H1 (cell line): ENCODE measurements at regions not wholly inside any gene's neighbourhood (a gene's known extent, or its start where the extent isn't known, plus 50 kb on each side); places are given as distances from the start of the nearest gene placed in this dataset.

Source experiments
- CTCF ChIA-PET: fragments of 300-600 bp; sonication (Branson Sonifier 250); formaldehyde crosslinking; loops from one replicate; lab custom pipeline; 2021; ENCODE audit not compliant: partially characterized antibody; lab: Charles Lee
- POLR2A ChIA-PET: fragments of 300-600 bp; sonication (Branson Sonifier 250); formaldehyde crosslinking; loops from one replicate; lab custom pipeline; 2021; ENCODE audit warnings: inconsistent platforms; ENCODE audit not compliant: partially characterized antibody; lab: Charles Lee
- DNase-seq, 2 experiments: peaks; one replicate each; pipeline versions ENCODE4 v3.0.0 to v3.0.0-alpha.2; 2010 to 2022; ENCODE audit warnings: low spot score in 2 of 2, low read depth in 1 of 2, mixed read lengths in 1 of 2
- FAIRE-seq: peaks from 2 replicates; lab custom pipeline; 2011; peaks lifted over from hg19 to GRCh38; lab: Jason Lieb, UNC
- H2AFZ ChIP-seq: 2 replicates; pipeline ENCODE4 v1.8.1; 2012; ENCODE audit warnings: low read length, inconsistent platforms
- H2AK5ac ChIP-seq: 2 replicates; pipeline ENCODE4 v1.6.1; 2013; ENCODE audit warnings: low read depth, low read length
- H2BK120ac ChIP-seq: replicated peaks from 2 replicates; pipeline ENCODE3; 2013; ENCODE audit warnings: low read depth, low read length, inconsistent platforms
- H2BK12ac ChIP-seq: 2 replicates; pipeline ENCODE4 v1.6.1; 2013; ENCODE audit warnings: low read depth, low read length
- H2BK15ac ChIP-seq: 2 replicates; pipeline ENCODE4 v1.6.1; 2013; ENCODE audit warnings: low read length
- H2BK20ac ChIP-seq: 2 replicates; pipeline ENCODE4 v1.6.1; 2013; ENCODE audit warnings: low read length
- H2BK5ac ChIP-seq: 2 replicates; pipeline ENCODE4 v1.6.1; 2013; ENCODE audit warnings: low read depth, low read length
- H3K14ac ChIP-seq: 2 replicates; pipeline ENCODE4 v1.6.1; 2013; ENCODE audit warnings: inconsistent platforms; ENCODE audit not compliant: insufficient read length
- H3K18ac ChIP-seq: 2 replicates; pipeline ENCODE4 v1.6.1; 2013; ENCODE audit warnings: low read length; ENCODE audit errors: extremely low read depth
- H3K23ac ChIP-seq: 2 replicates; pipeline ENCODE4 v1.6.1; 2013; ENCODE audit warnings: inconsistent platforms; ENCODE audit not compliant: insufficient read length
- H3K23me2 ChIP-seq: 2 replicates; pipeline ENCODE4 v1.6.1; 2013; ENCODE audit warnings: low read depth, low read length
- H3K27ac ChIP-seq: 2 replicates; pipeline ENCODE4 v1.6.1; 2011; ENCODE audit warnings: low read depth, low read length, inconsistent platforms
- H3K27me3 ChIP-seq, 4 experiments: replicated peaks in 1 of 4; 1 replicate in 1 of 4; 2 replicates in 3 of 4; pipeline versions ENCODE4 v1.6.1 to v1.8.1; 2011 to 2013; ENCODE audit warnings: low read length in 3 of 4, mild to moderate bottlenecking in 3 of 4, inconsistent platforms in 2 of 4, mixed read lengths in 2 of 4, moderate library complexity in 1 of 4; ENCODE audit not compliant: control insufficient read depth in 3 of 4, insufficient read depth in 3 of 4; ENCODE audit errors: extremely low read depth in 1 of 4
- H3K36me3 ChIP-seq, 4 experiments: 2 replicates each; pipeline versions ENCODE4 v1.6.1 to v1.8.1; 2011 to 2013; ENCODE audit warnings: mild to moderate bottlenecking in 4 of 4, low read length in 3 of 4, moderate library complexity in 2 of 4, control low read depth in 1 of 4, inconsistent platforms in 1 of 4; ENCODE audit not compliant: insufficient read depth in 4 of 4, control insufficient read depth in 2 of 4
- H3K4ac ChIP-seq: replicated peaks from 2 replicates; pipeline ENCODE3; 2013; ENCODE audit warnings: low read length, low read depth, mixed read lengths, inconsistent platforms; ENCODE audit not compliant: insufficient read length
- H3K4me1 ChIP-seq, 4 experiments: replicated peaks in 1 of 4; 1 replicate in 1 of 4; 2 replicates in 3 of 4; pipeline versions ENCODE4 v1.6.1 to v1.8.1; 2011 to 2013; ENCODE audit warnings: low read length in 3 of 4, inconsistent platforms in 2 of 4, mixed read lengths in 1 of 4; ENCODE audit not compliant: insufficient read depth in 4 of 4, control insufficient read depth in 3 of 4
- H3K4me2 ChIP-seq, 2 experiments: 2 replicates each; pipeline versions ENCODE4 v1.6.1 to v1.8.1; 2011 to 2013; ENCODE audit warnings: low read depth in 2 of 2, low read length in 2 of 2, control low read depth in 1 of 2, inconsistent platforms in 1 of 2, mild to moderate bottlenecking in 1 of 2; ENCODE audit not compliant: insufficient read depth in 1 of 2
- H3K4me3 ChIP-seq, 4 experiments: fragments of 200-600, 300-600 bp in 1 of 4; sonication (generic), shearing (Covaris generic), sonication (Bioruptor Twin) in 1 of 4; 2 replicates each; pipeline versions ENCODE4 v1.5.1 to v1.8.1; 2011 to 2016; ENCODE audit warnings: low read length in 4 of 4, low read depth in 3 of 4, control low read depth in 2 of 4, inconsistent platforms in 2 of 4, mild to moderate bottlenecking in 2 of 4, mixed read lengths in 1 of 4, moderate library complexity in 1 of 4; ENCODE audit not compliant: insufficient read depth in 2 of 4; ENCODE audit errors: extremely low read depth in 1 of 4
- H3K56ac ChIP-seq: replicated peaks from 2 replicates; pipeline ENCODE3; 2013; ENCODE audit warnings: low read depth, mild to moderate bottlenecking, mixed read lengths, low read length, inconsistent platforms; ENCODE audit not compliant: insufficient read length
- H3K79me1 ChIP-seq: 2 replicates; pipeline ENCODE4 v1.6.1; 2013; ENCODE audit warnings: low read depth, low read length, control low read depth
- H3K79me2 ChIP-seq, 2 experiments: 2 replicates each; pipeline versions ENCODE4 v1.6.1 to v1.8.1; 2012 to 2013; ENCODE audit warnings: low read length in 2 of 2, mild to moderate bottlenecking in 2 of 2, inconsistent platforms in 1 of 2; ENCODE audit not compliant: insufficient read depth in 2 of 2, control insufficient read depth in 1 of 2
- H3K9ac ChIP-seq, 4 experiments: replicated peaks in 1 of 4; 1 replicate in 1 of 4; 2 replicates in 3 of 4; pipeline versions ENCODE4 v1.6.1 to v1.8.1; 2011 to 2013; ENCODE audit warnings: low read depth in 3 of 4, low read length in 3 of 4, control low read depth in 2 of 4, mild to moderate bottlenecking in 2 of 4, moderate library complexity in 2 of 4, inconsistent platforms in 1 of 4; ENCODE audit errors: extremely low read depth in 1 of 4
- H3K9me3 ChIP-seq, 2 experiments: 2 replicates each; pipeline versions ENCODE4 v1.6.1 to v1.8.1; 2012 to 2013; ENCODE audit warnings: mild to moderate bottlenecking in 2 of 2, moderate library complexity in 2 of 2, control low read depth in 1 of 2, inconsistent platforms in 1 of 2, low read depth in 1 of 2, low read length in 1 of 2, mixed read lengths in 1 of 2; ENCODE audit not compliant: insufficient read depth in 2 of 2
- H4K20me1 ChIP-seq, 2 experiments: replicated peaks in 1 of 2; 2 replicates each; pipeline versions ENCODE3 to v1.8.1; 2011 to 2013; ENCODE audit warnings: inconsistent platforms in 2 of 2, low read length in 2 of 2, mild to moderate bottlenecking in 1 of 2; ENCODE audit not compliant: insufficient read depth in 2 of 2, control insufficient read depth in 1 of 2
- H4K5ac ChIP-seq: 2 replicates; pipeline ENCODE4 v1.6.1; 2013; ENCODE audit warnings: low read length, low read depth, mixed read lengths, inconsistent platforms; ENCODE audit not compliant: insufficient read length
- H4K8ac ChIP-seq: 2 replicates; pipeline ENCODE4 v1.8.0; 2013; ENCODE audit warnings: mild to moderate bottlenecking, moderate library complexity, low read length, inconsistent platforms; ENCODE audit not compliant: insufficient read depth; ENCODE audit errors: extremely low read depth
- H4K91ac ChIP-seq: replicated peaks from 2 replicates; pipeline ENCODE3; 2013; ENCODE audit warnings: low read length, mixed read lengths, inconsistent platforms; ENCODE audit not compliant: insufficient read length
- EP300 ChIP-seq, 2 experiments: IDR thresholded peaks; 1 replicate in 1 of 2; 2 replicates in 1 of 2; pipeline ENCODE4 v1.6.1; 2011 to 2012; ENCODE audit warnings: low read depth in 2 of 2, low read length in 2 of 2, mild to moderate bottlenecking in 2 of 2, borderline replicate concordance in 1 of 2, inconsistent platforms in 1 of 2, moderate library complexity in 1 of 2
- EZH2 ChIP-seq: fragments of 200-600 bp; sonication (generic); IDR thresholded peaks from 2 replicates; pipeline ENCODE4 v1.7.1; 2012; ENCODE audit warnings: low read depth, mild to moderate bottlenecking, moderate library complexity, low read length, inconsistent platforms; ENCODE audit not compliant: severe bottlenecking
- SAP30 ChIP-seq: fragments of 300-600 bp; sonication (generic); IDR thresholded peaks from 2 replicates; pipeline ENCODE4 v1.7.1; 2012; ENCODE audit warnings: low read length, moderate library complexity, mild to moderate bottlenecking, inconsistent platforms; ENCODE audit not compliant: insufficient read depth, insufficient replicate concordance
- TBP ChIP-seq: IDR thresholded peaks from 2 replicates; pipeline ENCODE4 v1.6.1; 2011; ENCODE audit warnings: low read depth, low read length, improper control_type of control experiment
- TCF12 ChIP-seq: IDR thresholded peaks from 2 replicates; pipeline ENCODE4 v1.6.1; 2011; ENCODE audit warnings: low read depth, mild to moderate bottlenecking, low read length
- WGBS, 2 experiments: shearing (Covaris generic) in 1 of 2; methylation state at CpG; one replicate each; pipeline versions ENCODE4 v1.1.6 to v1.1.7; 2013 to 2015; ENCODE audit warnings: low lambda C conversion rate in 2 of 2, mixed read lengths in 2 of 2, inconsistent platforms in 1 of 2, low coverage in 1 of 2, missing lambda C conversion rate in 1 of 2; ENCODE audit not compliant: insufficient replicate concordance in 2 of 2, insufficient coverage in 1 of 2, insufficient read length in 1 of 2; ENCODE audit errors: extremely low coverage in 1 of 2, missing lambda C conversion rate in 1 of 2; 5-methylcytosine and 5-hydroxymethylcytosine counted together

GRCh38 chr13:80215368-80215767, 125.6 kb downstream of the SPRY2 start:
- no peak overlapping the region for H2BK20ac ChIP-seq
- 86% methylated on average over 3 of the region's 3 CpGs; no CpG with 5 or more reads in 1 of the 2 experiments for WGBS, 2 experiments
- FAIRE-seq (no peak), DNase-seq (no peak)
- no peak overlapping the region for H3K27ac ChIP-seq
- H2BK120ac ChIP-seq, result no peak overlapping the region
- H3K18ac ChIP-seq, result no peak overlapping the region
- H4K8ac ChIP-seq, result no peak overlapping the region
- H3K56ac ChIP-seq, result no peak overlapping the region
- no peak overlapping the region for H3K23ac ChIP-seq
- TF ChIP-seq EP300 (IDR thresholded peaks at IDR 0.05; ENCODE audit: borderline replicate concordance in 1 of 2, low read depth in 2 of 2, low read length in 2 of 2) (no peak), EZH2 (no peak), TCF12 (no peak), SAP30 (no peak), TBP (no peak)
- no peak overlapping the region for H4K91ac ChIP-seq
- H3K79me1 ChIP-seq, result no peaks in the 10 kb centered on the region
- H3K9ac ChIP-seq, result no peak overlapping the region
- no peaks in the 10 kb centered on the region for H3K27me3 ChIP-seq
- H4K20me1 ChIP-seq, result no peaks in the 10 kb centered on the region
- no peaks in the 10 kb centered on the region for H3K9me3 ChIP-seq
- H2BK15ac ChIP-seq, result no peak overlapping the region
- H3K79me2 ChIP-seq, result no peaks in the 10 kb centered on the region
- no peaks in the 10 kb centered on the region for H3K23me2 ChIP-seq
- no peak overlapping the region for H3K4ac ChIP-seq
- H2BK12ac ChIP-seq, result no peak overlapping the region
- H3K4me2 ChIP-seq, result no peak overlapping the region
- H2BK5ac ChIP-seq, result no peak overlapping the region
- H3K4me3 ChIP-seq, result no peak overlapping the region
- no peak overlapping the region for H4K5ac ChIP-seq
- H3K4me1 ChIP-seq, result peaks cover 0 to 6% (median 5%) of the 10 kb centered on the region in 4 experiments; a peak in 4 of 7 replicates
- H2AFZ ChIP-seq, result no peak overlapping the region
- CTCF ChIA-PET, result interaction anchor here (1.0 kb wide), 1 partner anchor 91 kb away, joined by 3 read pairs; no protein-coding TSS in a partner anchor
- POLR2A ChIA-PET, result no interaction called here
- no peaks in the 10 kb centered on the region for H3K36me3 ChIP-seq
- H3K14ac ChIP-seq, result no peak overlapping the region
- H2AK5ac ChIP-seq, result no peak overlapping the region
